HG02970 (cell line): ENCODE measurements at regions not wholly inside any gene's neighbourhood (a gene's known extent, or its start where the extent isn't known, plus 50 kb on each side); places are given as distances from the start of the nearest gene placed in this dataset.

ENCODE experiments used
- ATAC-seq: cut with Tn5 transposase; IDR thresholded peaks from one replicate; pipeline ENCODE4 v1.9.1; 2021; ENCODE audit warnings: mild to moderate bottlenecking, moderate library complexity, moderate number of reproducible peaks; ENCODE audit not compliant: unreplicated experiment, low FRiP score

DNA sequence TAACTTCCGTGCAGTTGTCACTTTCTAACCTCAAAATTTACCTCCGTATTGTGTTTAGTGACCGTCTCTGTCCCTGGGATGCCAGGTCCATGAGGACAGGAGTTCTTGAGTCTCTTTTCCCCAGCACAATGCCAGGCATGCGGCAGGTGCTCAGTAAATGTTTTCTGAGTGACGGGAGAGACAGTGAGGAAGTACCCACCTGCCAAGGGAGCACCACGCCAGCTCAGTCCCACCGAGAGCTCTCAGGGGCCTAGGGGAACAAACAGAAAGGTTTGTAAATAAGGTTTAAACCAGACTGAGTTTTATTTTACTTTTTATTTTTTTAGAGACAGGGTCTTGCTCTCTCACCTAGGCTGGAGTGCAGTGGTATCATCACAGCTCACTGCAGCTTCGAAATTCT is 81.5 kb upstream of the NKX1-1 start:
- no peak for ATAC-seq

- ATAC-seq = no peak
These were observed 80.9 kb upstream of the NKX1-1 start for GRCh38 chr4:1487106-1487505.

DNA sequence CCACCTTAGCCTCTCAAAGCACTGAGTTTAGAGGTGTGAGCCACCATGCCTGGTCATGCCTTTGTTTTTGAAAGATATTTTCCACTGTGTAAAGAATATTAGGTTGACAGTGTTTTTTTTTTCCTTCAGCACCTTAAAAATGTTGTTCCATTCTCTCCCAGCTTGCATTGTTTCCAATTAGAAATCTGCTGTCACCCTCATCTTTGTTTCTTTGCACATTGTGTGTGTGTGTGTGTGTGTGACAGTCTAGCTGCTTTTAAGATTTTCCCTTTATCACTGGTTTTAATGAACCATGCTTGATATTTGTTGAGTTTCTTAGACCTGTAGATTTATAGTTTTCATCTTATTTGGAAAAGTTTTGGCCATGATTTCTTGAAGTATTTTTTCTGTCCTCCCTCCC is 79.0 kb upstream of the NKX1-1 start:
- ATAC-seq = no peak

DNA sequence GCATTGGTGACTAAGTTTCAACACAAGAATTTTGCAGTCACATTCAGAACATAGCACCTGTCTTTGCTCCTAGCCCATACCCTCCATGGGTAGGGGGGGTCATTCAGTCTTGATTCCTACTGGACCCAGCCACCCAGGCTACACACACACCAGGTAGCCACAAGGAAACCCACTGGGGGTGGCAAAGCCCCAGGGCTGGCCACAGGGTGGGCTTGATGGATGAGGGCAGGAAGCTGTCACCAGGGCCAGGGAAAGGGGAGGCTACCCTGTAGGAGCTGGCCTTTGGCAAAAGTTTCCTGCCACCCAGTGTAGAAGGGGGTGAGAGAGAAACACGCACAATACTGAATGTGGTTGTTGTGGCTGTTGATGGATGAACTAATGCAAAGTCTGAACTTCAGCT is 74.5 kb upstream of the NKX1-1 start:
- no peak for ATAC-seq

DNA sequence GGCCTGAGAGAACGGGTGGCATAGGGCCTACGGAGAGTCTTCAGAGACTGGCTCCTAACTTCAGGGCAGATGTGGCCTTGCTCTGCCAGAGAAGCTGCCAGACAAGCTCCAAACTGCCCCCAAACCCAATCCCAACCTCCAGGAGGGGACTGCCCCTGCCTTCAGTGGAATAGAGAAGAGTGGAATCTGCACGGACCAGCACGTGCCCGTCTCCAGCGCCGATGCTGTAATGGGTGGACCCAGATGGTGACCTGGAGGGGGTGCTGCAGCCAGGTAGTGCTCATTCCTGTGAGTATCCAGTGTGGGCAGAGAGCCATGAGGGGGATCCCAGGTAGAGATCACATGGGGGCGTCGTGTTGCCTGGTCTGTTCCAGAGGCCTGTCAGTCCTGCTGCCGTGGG is 73.2 kb upstream of the NKX1-1 start:
- ATAC-seq = no peak

GRCh38 chr4:1478766-1479355 is 72.6 kb upstream of the NKX1-1 start:
- ATAC-seq = no peak

DNA sequence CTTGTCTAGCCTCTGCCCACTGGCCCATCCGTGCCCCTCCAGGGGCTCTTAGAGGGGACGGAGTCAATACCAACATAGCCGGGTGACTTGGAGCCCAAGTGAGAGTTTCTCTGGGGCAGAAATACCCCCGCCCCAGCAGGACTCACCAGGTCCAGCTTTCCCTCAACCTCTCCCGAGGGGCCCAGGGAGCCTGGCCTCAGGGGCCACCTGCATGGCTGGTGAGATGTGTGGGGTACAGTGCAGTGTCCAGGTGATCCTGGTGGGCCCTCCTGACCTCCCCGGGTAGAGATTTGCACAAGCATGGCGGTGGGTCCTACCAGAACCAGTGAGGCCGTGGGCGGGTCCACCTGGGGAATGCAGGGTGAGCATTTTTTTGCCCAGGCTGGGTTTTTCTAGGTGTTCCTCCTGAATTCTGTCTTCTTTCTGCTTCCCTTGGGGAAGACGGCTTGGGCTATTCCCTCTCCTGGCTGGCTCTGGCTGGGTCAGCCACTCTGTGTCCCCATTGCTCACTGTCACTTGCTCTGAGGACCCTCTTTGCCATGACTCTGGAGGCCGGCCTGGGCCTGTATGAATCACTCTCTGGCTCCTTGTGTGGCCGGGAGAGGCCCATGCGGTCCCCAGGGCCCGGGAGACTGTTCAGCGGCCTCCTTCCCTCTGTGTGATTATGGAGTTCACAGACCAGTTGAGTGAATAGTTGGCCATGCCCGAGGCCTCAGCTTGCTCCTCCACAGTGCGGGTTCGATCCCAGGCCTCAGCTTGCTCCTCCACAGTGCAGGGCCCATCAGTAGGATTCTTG is 71.0 kb upstream of the NKX1-1 start:
- ATAC-seq = no peak

DNA sequence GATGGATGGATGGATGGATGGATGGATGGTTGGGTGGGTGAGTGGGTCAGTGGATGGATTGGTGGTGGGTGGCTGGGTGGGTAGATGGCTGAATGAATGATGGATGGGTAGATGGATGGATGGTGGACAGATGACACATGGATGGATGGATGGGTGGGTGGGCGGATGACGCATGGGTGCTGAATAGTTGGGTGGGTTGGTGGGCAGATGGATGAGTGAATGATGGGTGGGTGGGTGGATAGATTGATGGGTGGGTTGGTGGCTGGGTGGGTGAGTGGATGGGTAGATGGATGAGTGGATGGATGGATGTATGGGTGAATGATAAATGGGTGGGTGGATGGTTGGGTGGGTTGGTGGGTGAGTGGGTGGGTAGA is 69.9 kb upstream of the NKX1-1 start:
- ATAC-seq = no peak

DNA sequence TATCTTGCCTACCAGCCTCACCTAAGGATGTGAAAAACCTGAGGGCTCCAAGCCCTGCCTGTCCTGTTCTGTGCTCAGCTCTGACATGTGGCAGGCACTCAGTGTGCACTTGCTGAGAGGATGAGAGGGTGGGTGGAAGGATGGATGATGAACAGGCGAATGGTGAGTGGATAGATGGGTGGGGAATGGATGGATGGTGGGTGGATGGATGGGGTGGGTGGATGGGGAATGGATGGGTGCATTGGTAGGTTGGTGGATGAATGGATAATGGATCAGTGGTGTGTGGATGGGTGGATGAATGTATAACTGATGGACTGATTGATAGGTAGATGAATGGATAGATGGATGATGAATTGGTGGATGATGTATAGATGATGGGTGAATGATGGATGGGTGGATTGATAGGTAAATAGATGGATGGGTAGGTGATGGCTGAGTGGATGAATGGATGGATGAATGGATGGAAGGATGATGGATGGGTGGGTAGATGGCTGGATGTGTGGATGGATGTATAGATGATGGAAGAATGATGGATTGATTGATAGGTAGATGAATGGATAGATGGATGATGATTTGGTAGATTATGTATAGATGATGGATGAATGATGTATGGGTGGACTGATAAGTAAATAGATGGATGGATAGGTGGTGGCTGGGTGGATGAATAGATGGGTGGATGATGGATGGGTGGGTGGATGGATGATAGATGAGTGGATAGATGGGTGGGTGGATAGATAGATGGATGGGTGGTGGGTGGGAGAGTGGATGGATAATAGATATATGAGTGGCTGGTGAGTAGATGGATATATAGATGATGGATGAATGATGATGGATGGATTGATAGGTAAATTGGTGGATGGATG is 69.3 kb upstream of the NKX1-1 start:
- no peak for ATAC-seq

DNA sequence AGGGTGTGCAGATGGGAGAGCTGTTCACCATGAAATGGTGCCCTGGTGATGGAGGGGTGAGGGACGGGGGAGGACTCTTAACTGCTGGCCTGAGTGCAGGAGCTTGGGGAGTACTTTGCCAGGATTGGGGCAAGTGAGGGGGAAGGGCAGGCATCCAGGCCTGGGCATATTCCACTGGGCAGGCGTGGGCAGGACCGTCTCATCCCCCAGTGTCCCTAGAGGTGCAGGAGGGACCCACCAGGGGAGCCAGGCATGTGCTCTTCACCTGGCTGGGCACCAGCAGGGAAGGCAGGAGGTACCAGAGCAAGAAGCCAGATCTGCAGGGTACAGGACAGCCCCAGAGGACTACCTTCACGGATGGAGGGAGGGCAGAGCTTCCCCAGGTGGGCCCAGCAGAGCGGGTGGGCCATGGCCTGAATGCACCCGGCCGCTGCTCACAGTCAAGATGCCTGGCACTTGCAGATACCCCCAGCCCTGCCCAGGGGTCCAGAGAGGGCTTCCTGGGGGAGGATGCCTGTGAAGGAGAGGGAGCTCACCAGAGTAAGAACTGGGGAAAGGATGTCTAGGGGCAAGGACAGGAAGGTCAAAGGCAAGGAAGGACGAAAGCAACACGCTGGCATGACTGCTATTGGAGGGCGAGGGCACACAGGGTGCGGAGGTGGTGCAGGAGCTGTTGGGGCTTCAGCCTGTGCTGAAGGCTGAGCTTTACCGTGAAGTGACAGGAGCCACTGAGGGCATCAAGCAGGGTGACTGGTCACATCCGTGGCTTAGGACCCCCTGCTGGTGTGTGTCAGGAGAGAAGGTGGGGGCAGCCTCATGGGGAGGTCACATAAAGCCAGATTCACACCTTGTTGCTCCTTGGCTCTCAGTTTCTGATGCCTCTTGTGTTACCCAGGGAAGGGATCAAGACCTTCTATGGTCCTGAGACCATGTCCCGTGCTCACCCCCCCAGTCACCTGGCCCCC is 68.2 kb upstream of the NKX1-1 start:
- ATAC-seq = no peak

GRCh38 chr4:1473718-1474117 is 67.5 kb upstream of the NKX1-1 start:
- ATAC-seq = no peak

GRCh38 chr4:1472911-1473518 is 66.8 kb upstream of the NKX1-1 start:
- no peak for ATAC-seq

DNA sequence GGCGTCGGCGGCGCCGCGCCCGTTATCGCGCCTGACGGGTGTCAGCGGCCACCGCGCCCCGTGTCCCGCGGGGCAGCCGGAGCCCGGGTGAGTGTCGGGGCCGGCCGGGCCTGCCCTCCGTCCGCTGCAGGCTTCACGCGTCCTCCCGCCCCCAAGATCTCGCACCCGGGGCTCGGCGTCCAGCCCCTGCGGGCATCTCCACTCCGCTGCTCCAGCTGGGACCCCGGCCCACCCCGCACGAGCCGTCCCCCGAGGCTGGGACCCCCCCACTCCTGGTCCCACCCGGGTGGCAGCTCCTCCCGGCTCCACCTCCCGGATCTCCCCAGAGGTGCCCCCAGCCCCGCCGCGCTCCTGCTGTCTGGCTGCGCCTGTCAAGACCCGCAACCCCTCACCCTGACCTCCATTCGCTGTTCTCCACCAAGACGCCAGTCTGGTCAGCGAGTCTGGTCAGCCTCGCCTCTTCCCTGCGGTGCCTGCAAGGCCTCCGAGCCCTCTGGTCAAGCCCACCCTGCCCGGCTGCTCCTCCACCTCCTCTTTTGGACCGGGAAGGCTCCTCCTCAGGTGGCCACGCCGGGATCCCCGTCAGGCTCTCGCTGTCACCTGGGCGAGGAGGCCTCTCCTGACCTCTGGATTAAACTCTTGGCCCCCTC is 66.0 kb upstream of the NKX1-1 start:
- ATAC-seq = no peak

GRCh38 chr4:1471443-1472147 is 65.4 kb upstream of the NKX1-1 start:
- ATAC-seq = no peak

GRCh38 chr4:1470816-1471442 is 64.7 kb upstream of the NKX1-1 start:
- ATAC-seq = no peak

DNA sequence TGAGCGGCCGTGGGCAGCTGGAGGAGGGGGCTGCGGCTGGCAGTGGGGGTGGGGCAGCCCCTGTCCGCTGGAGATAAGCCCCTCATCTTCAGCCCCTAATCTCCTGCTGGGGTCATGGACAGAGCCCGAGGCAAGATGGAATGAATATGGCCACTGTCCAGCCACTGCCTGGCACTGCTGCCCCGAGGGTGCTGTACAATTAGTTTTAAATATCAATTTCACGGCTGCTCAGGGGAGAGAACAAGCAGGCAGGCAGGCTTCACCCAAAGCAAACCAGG is 64.1 kb upstream of the NKX1-1 start:
- ATAC-seq = no peak

DNA sequence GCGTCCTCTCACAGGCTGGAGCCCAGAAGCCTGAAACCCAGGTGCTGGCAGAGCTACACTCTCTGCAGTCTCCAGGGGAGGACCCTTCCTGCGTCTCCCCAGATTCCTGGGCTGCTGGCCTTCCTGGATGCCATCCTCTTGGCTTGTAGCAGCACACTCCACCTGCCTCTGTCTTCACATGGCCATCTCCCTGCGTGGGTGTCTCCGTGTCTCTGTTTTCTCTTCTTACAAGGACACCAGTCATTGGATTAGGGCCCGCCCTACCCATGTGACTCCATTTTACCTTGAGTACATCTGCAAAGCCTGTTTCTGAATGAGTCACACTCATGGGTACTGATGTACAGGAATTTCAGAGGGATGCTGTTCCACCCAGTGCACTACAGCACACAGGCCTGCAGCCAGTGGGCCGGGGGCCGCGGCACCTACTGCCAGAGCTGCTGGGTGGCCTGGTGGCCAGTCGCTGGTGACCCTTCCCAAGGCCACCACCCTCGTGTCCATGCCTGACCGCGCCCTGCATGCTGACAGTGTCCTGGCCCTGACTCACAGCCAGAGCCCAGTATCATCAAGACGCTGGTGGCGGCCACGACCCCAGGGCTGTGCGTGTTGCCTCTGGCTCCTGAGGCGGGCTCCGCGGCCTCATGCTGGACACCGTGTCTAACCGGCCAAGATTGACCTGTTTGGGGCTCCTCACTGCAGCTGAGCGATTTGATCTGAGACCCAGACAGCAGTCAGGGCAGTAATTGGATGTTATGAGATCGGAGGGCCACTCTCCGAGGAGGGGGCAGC is 63.6 kb upstream of the NKX1-1 start:
- no peak for ATAC-seq

DNA sequence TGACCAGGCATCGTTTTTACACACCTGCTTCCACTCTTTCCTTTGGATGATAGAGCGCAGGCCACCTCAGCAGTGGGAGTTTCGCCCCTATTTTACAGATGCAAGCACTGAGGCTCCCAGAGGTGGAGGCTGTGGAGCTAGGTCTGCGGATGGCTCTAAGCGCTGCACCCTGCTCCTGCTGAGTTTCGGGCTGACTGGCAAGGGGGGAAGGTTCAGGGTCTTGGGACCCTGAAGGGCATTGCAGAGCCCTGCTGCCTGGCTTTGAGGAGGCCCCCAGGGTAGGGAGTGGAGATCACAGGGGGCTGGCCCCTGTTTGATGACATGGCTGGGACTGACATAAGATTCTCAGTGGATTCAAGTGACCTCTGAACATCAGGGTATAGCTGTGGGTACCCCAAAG is 62.8 kb upstream of the NKX1-1 start:
- ATAC-seq = no peak
